Spleen (tissue), 11 donors: ENCODE measurements at regions not wholly inside any gene's neighbourhood (a gene's known extent, or its start where the extent isn't known, plus 50 kb on each side); places are given as distances from the start of the nearest gene placed in this dataset.
"Not testable (repeated sequence)": the region's sequence is repeated elsewhere in the genome, so short reads cannot be mapped to it uniquely, and the experiment has no call there.

Source experiments
- DNase-seq: peaks from one replicate; pipeline ENCODE4 v3.0.0-alpha.2; 2020
- H3K27ac ChIP-seq, 8 donors: fragments of 200-600 bp; sonication (generic) in 7 of 8; 1 replicate in 4 of 8; 2 replicates in 4 of 8; pipeline versions ENCODE4 v1.5.0 to v1.8.0; 2016 to 2021; ENCODE audit warnings: inconsistent platforms in 4 of 8, mild to moderate bottlenecking in 4 of 8, moderate library complexity in 1 of 8
- H3K27me3 ChIP-seq, 7 donors: fragments of 200-600 bp; sonication (generic) in 6 of 7; replicated peaks in 1 of 7; 1 replicate in 4 of 7; 2 replicates in 3 of 7; pipeline versions ENCODE4 v1.5.0 to v1.8.0; 2016 to 2021; ENCODE audit warnings: inconsistent platforms in 3 of 7, mild to moderate bottlenecking in 1 of 7
- H3K36me3 ChIP-seq, 6 donors: fragments of 200-600 bp; sonication (generic) in 5 of 6; 1 replicate in 4 of 6; 2 replicates in 2 of 6; pipeline versions ENCODE4 v1.5.0 to v1.8.0; 2016 to 2021; ENCODE audit warnings: inconsistent platforms in 2 of 6
- H3K4me1 ChIP-seq, 6 donors: fragments of 200-600 bp; sonication (generic) in 5 of 6; 1 replicate in 3 of 6; 2 replicates in 3 of 6; pipeline versions ENCODE4 v1.5.0 to v1.8.0; 2016 to 2021; ENCODE audit warnings: inconsistent platforms in 3 of 6
- H3K4me3 ChIP-seq, 8 donors: fragments of 200-600 bp; sonication (generic) in 7 of 8; 1 replicate in 4 of 8; 2 replicates in 4 of 8; pipeline versions ENCODE4 v1.5.0 to v1.8.0; 2016 to 2021; ENCODE audit warnings: inconsistent platforms in 4 of 8, mild to moderate bottlenecking in 4 of 8, moderate library complexity in 2 of 8
- H3K9me3 ChIP-seq, 8 donors: fragments of 200-600 bp; sonication (generic) in 7 of 8; 1 replicate in 4 of 8; 2 replicates in 4 of 8; pipeline versions ENCODE4 v1.5.0 to v1.8.0; 2016 to 2021; ENCODE audit warnings: inconsistent platforms in 4 of 8
- CTCF ChIP-seq, 11 experiments: fragments of 200-600 bp in 7 of 11; fragments of 450-650 bp in 4 of 11; sonication (generic) in 4 of 11; IDR thresholded peaks in 8 of 11; conservative IDR thresholded peaks in 3 of 11; 1 replicate in 7 of 11; 2 replicates in 4 of 11; pipeline versions ENCODE4 v1.4.0 to v1.8.0; 2016 to 2021; ENCODE audit warnings: antibody characterized with exemption in 11 of 11, inconsistent platforms in 4 of 11, mild to moderate bottlenecking in 1 of 11
- POLR2A ChIP-seq, 3 donors: fragments of 450-650 bp; IDR thresholded peaks; one replicate each; pipeline ENCODE4 v1.5.1; 2017; ENCODE audit warnings: antibody characterized with exemption in 3 of 3, mild to moderate bottlenecking in 1 of 3
- POLR2AphosphoS5 ChIP-seq, 3 donors: sonication (generic); formaldehyde crosslinking; IDR thresholded peaks; one replicate each; pipeline ENCODE4 v1.5.1; 2017; ENCODE audit warnings: antibody characterized with exemption in 3 of 3
- WGBS, 5 donors: extraction: QIAGEN DNeasy Blood & Tissue Kit in 3 of 5; methylation state at CpG; one replicate each; pipeline versions ENCODE4 v1.1.5 to v1.1.7; 2013 to 2018; 5-methylcytosine and 5-hydroxymethylcytosine counted together
- intact Hi-C: fragments of 100-400 bp; cut with DNase I; formaldehyde crosslinking; loops from one replicate; pipeline ENCODE4 v1.15.0; 2023; ENCODE audit warnings: low total_unique reads
- donor health status: healthy with polysubstance abuse.
- donor health status: DM: no; HTN: no; CAD: no; lungs with moderate emphysema.
- donor health status: DM: no; HTN: no; CAD: no.
- donor health status: Bipolar disorder and iron deficiency.
- donor health status: healthy.
- donor health status: DM: no; HTN: no; CAD: no.
- donor health status: DM: yes; HTN: yes; CAD: no.

GRCh38 chr9:73444821-73445220, 293.2 kb downstream of the ANXA1 start:
- TF ChIP-seq POLR2AphosphoS5 (IDR thresholded peaks at IDR 0.05) = no peak
- no peak for TF ChIP-seq CTCF (IDR thresholded peaks at IDR 0.05 in 8 of 11, conservative IDR thresholded peaks at IDR 0.05 in 3 of 11)
- TF ChIP-seq POLR2A (IDR thresholded peaks at IDR 0.05) = no peak
- WGBS, 5 donors = 60 to 71% (median 65%) methylated on average over 1 of the region's 1 CpG
- H3K4me3 ChIP-seq = no peak overlapping the region
- no peaks in the 10 kb centered on the region for H3K36me3 ChIP-seq
- no peaks in the 10 kb centered on the region for H3K27me3 ChIP-seq
- intact Hi-C loops = no loop called here
- no peak overlapping the region for H3K27ac ChIP-seq
- no peaks in the 10 kb centered on the region for H3K9me3 ChIP-seq
- no peak for DNase-seq
- no peaks in the 10 kb centered on the region for H3K4me1 ChIP-seq

- intact Hi-C loops, DNase-seq: not testable (repeated sequence)
These were observed 293.7 kb downstream of the ANXA1 start for GRCh38 chr9:73445384-73445783.

GRCh38 chr9:73446306-73446705, 294.6 kb downstream of the ANXA1 start:
- intact Hi-C loops = no loop called here
- DNase-seq = no peak
- no peak overlapping the region for H3K27ac ChIP-seq
- no peaks in the 10 kb centered on the region for H3K4me1 ChIP-seq
- no peaks in the 10 kb centered on the region for H3K27me3 ChIP-seq
- TF ChIP-seq CTCF (IDR thresholded peaks at IDR 0.05 in 8 of 11, conservative IDR thresholded peaks at IDR 0.05 in 3 of 11) (no peak), POLR2A (IDR thresholded peaks at IDR 0.05) (no peak), POLR2AphosphoS5 (IDR thresholded peaks at IDR 0.05) (no peak)
- H3K36me3 ChIP-seq = no peaks in the 10 kb centered on the region
- no peaks in the 10 kb centered on the region for H3K9me3 ChIP-seq
- no peak overlapping the region for H3K4me3 ChIP-seq

More at GRCh38 chr9:73445384-73445783, 293.7 kb downstream of the ANXA1 start:
- not testable (repeated sequence) for H3K27ac ChIP-seq, H3K36me3 ChIP-seq, H3K9me3 ChIP-seq, H3K4me1 ChIP-seq, H3K27me3 ChIP-seq, H3K4me3 ChIP-seq
- 39 to 74% (median 67%) methylated on average over 1 of the region's 1 CpG for WGBS, 5 donors

GRCh38 chr9:73451003-73451402, 299.3 kb downstream of the ANXA1 start:
- H3K36me3 ChIP-seq = no peaks in the 10 kb centered on the region
- intact Hi-C loops = no loop called here
- no peak overlapping the region for H3K27ac ChIP-seq
- WGBS, 5 donors = 84 to 96% (median 93%) methylated on average over 2 of the region's 2 CpGs
- H3K9me3 ChIP-seq = no peaks in the 10 kb centered on the region
- no peaks in the 10 kb centered on the region for H3K4me1 ChIP-seq
- TF ChIP-seq POLR2AphosphoS5 (IDR thresholded peaks at IDR 0.05) = no peak
- no peak overlapping the region for H3K4me3 ChIP-seq
- H3K27me3 ChIP-seq = no peaks in the 10 kb centered on the region
- DNase-seq = no peak

- TF ChIP-seq POLR2AphosphoS5 (IDR thresholded peaks at IDR 0.05) (no peak), CTCF (IDR thresholded peaks at IDR 0.05 in 8 of 11, conservative IDR thresholded peaks at IDR 0.05 in 3 of 11) (no peak)
- DNase-seq = no peak
- no peak overlapping the region for H3K27ac ChIP-seq
- H3K4me3 ChIP-seq = no peak overlapping the region
- H3K36me3 ChIP-seq = no peaks in the 10 kb centered on the region
- intact Hi-C loops = no loop called here
- H3K4me1 ChIP-seq = no peaks in the 10 kb centered on the region
- H3K27me3 ChIP-seq = no peaks in the 10 kb centered on the region
- no peaks in the 10 kb centered on the region for H3K9me3 ChIP-seq
These were observed 308.2 kb downstream of the ANXA1 start for GRCh38 chr9:73459817-73460216.
